ENCODE measurements at regions not wholly inside any gene's neighbourhood (a gene's known extent, or its start where the extent isn't known, plus 50 kb on each side); places are given as distances from the start of the nearest gene placed in this dataset.

- DNase-seq: no peak
These were observed 384.6 kb upstream of the KHDRBS2 start for GRCh38 chr6:62670490-62671223.

GRCh38 chr6:62669831-62670230 lies 383.8 kb upstream of the KHDRBS2 start:
- no peak for DNase-seq

GRCh38 chr6:62652692-62653328 lies 366.8 kb upstream of the KHDRBS2 start:
- peak; percentile 32 for DNase-seq

- DNase-seq: no peak
These were observed 359.2 kb upstream of the KHDRBS2 start for GRCh38 chr6:62645274-62645673.

GRCh38 chr6:62640749-62641148 lies 354.7 kb upstream of the KHDRBS2 start:
- DNase-seq: peak; percentile 11

- DNase-seq: no peak
These were observed 340.6 kb upstream of the KHDRBS2 start for GRCh38 chr6:62626661-62627060.

- DNase-seq: no peak
These were observed 338.0 kb upstream of the KHDRBS2 start for GRCh38 chr6:62623846-62624532.

- DNase-seq: no peak
These were observed 329.5 kb upstream of the KHDRBS2 start for GRCh38 chr6:62615366-62616015.

- DNase-seq: no peak
These were observed 328.4 kb upstream of the KHDRBS2 start for GRCh38 chr6:62614442-62614841.

GRCh38 chr6:62613928-62614327 lies 327.9 kb upstream of the KHDRBS2 start:
- no peak for DNase-seq

GRCh38 chr6:62612471-62612870 lies 326.4 kb upstream of the KHDRBS2 start:
- no peak for DNase-seq

- DNase-seq: no peak
These were observed 284.3 kb upstream of the KHDRBS2 start for GRCh38 chr6:62570372-62570771.

GRCh38 chr6:62541502-62541901 lies 255.5 kb upstream of the KHDRBS2 start:
- DNase-seq: no peak

- no peak for DNase-seq
These were observed 245.0 kb upstream of the KHDRBS2 start for GRCh38 chr6:62530985-62531384.

GRCh38 chr6:62528894-62529526 lies 243.0 kb upstream of the KHDRBS2 start:
- DNase-seq: no peak

GRCh38 chr6:62523630-62524029 lies 237.6 kb upstream of the KHDRBS2 start:
- no peak for DNase-seq

GRCh38 chr6:62519574-62519973 lies 233.5 kb upstream of the KHDRBS2 start:
- DNase-seq: no peak

- DNase-seq: no peak
These were observed 230.5 kb upstream of the KHDRBS2 start for GRCh38 chr6:62516291-62517141.

- DNase-seq: no peak
These were observed 206.3 kb upstream of the KHDRBS2 start for GRCh38 chr6:62492192-62492822.

GRCh38 chr6:62480544-62480943 lies 194.5 kb upstream of the KHDRBS2 start:
- no peak for DNase-seq

GRCh38 chr6:62479697-62480220 lies 193.7 kb upstream of the KHDRBS2 start:
- DNase-seq: no peak

Data from NCI-H69 (cell line).